Colonic mucosa (tissue), 4 donors: ENCODE measurements at regions not wholly inside any gene's neighbourhood (a gene's known extent, or its start where the extent isn't known, plus 50 kb on each side); places are given as distances from the start of the nearest gene placed in this dataset.

Source experiments
- DNase-seq: peaks from one replicate; pipeline ENCODE4 v3.0.0-alpha.2; 2020
- H3K27ac ChIP-seq: fragments of 200-600 bp; one replicate; pipeline ENCODE4 v1.8.0; 2021
- H3K27me3 ChIP-seq: fragments of 200-600 bp; one replicate; pipeline ENCODE4 v1.8.0; 2021
- H3K36me3 ChIP-seq: fragments of 200-600 bp; one replicate; pipeline ENCODE4 v1.8.0; 2021
- H3K4me1 ChIP-seq: fragments of 200-600 bp; one replicate; pipeline ENCODE4 v1.8.0; 2021; ENCODE audit warnings: mild to moderate bottlenecking
- H3K4me3 ChIP-seq: fragments of 200-600 bp; one replicate; pipeline ENCODE4 v1.8.0; 2021
- H3K9ac ChIP-seq, 2 donors: one replicate each; pipeline ENCODE4 v1.7.0; 2013; ENCODE audit warnings: control low read depth in 2 of 2, low read depth in 2 of 2, low read length in 2 of 2
- H3K9me3 ChIP-seq: fragments of 200-600 bp; one replicate; pipeline ENCODE4 v1.8.0; 2021
- CTCF ChIP-seq: fragments of 200-600 bp; IDR thresholded peaks from one replicate; pipeline ENCODE4 v1.8.0; 2022; ENCODE audit warnings: antibody characterized with exemption, mild to moderate bottlenecking
- intact Hi-C: fragments of 100-400 bp; cut with DNase I; formaldehyde crosslinking; loops from one replicate; pipeline ENCODE4 v1.14.1; 2022
- donor health status: healthy.
- donor health status: DM: no; HTN: no; CAD: no.
- donor health status: DM: no; HTN: no; CAD: no.

GRCh38 chr4:11198516-11199305 is 230.0 kb downstream of the HS3ST1 start:
- Histone ChIP-seq H3K9ac (no peak overlapping the region), H3K9me3 (no peaks in the 10 kb centered on the region), H3K27ac (no peak overlapping the region), H3K4me1 (no peaks in the 10 kb centered on the region), H3K36me3 (no peaks in the 10 kb centered on the region), H3K27me3 (no peaks in the 10 kb centered on the region), H3K4me3 (no peak overlapping the region)
- no peak for DNase-seq
- no peak for TF ChIP-seq CTCF
- intact Hi-C loops, result no loop called here

- Histone ChIP-seq H3K4me3 (no peak overlapping the region), H3K4me1 (no peaks in the 10 kb centered on the region), H3K9ac (no peak overlapping the region), H3K36me3 (no peaks in the 10 kb centered on the region), H3K27ac (no peak overlapping the region), H3K27me3 (no peaks in the 10 kb centered on the region), H3K9me3 (no peaks in the 10 kb centered on the region)
- TF ChIP-seq CTCF, result no peak
- DNase-seq, result no peak
- intact Hi-C loops, result no loop called here
Measured at GRCh38 chr4:11197631-11198341, 230.9 kb downstream of the HS3ST1 start.

- no peak overlapping the region for H3K27ac ChIP-seq
- no peak overlapping the region for H3K9ac ChIP-seq
- no peaks in the 10 kb centered on the region for H3K4me1 ChIP-seq
- intact Hi-C loops, result no loop called here
- no peaks in the 10 kb centered on the region for H3K9me3 ChIP-seq
- no peaks in the 10 kb centered on the region for H3K36me3 ChIP-seq
- no peak overlapping the region for H3K4me3 ChIP-seq
- no peaks in the 10 kb centered on the region for H3K27me3 ChIP-seq
- no peak for TF ChIP-seq CTCF
- no peak for DNase-seq
Measured at GRCh38 chr4:11196927-11197522, 231.7 kb downstream of the HS3ST1 start.

GRCh38 chr4:11194431-11194830 is 234.3 kb downstream of the HS3ST1 start:
- intact Hi-C loops, result no loop called here
- Histone ChIP-seq H3K9me3 (no peaks in the 10 kb centered on the region), H3K4me3 (no peak overlapping the region), H3K9ac (no peak overlapping the region), H3K27ac (no peak overlapping the region), H3K36me3 (no peaks in the 10 kb centered on the region), H3K4me1 (no peaks in the 10 kb centered on the region), H3K27me3 (no peaks in the 10 kb centered on the region)
- DNase-seq, result no peak
- no peak for TF ChIP-seq CTCF

GRCh38 chr4:11189756-11190155 is 238.9 kb downstream of the HS3ST1 start:
- H3K9ac ChIP-seq, result no peak overlapping the region
- no peak for TF ChIP-seq CTCF
- intact Hi-C loops, result no loop called here
- no peaks in the 10 kb centered on the region for H3K27me3 ChIP-seq
- H3K4me3 ChIP-seq, result no peak overlapping the region
- H3K4me1 ChIP-seq, result no peaks in the 10 kb centered on the region
- H3K9me3 ChIP-seq, result no peaks in the 10 kb centered on the region
- H3K36me3 ChIP-seq, result no peaks in the 10 kb centered on the region
- H3K27ac ChIP-seq, result no peak overlapping the region
- DNase-seq, result no peak
